Cardiac muscle cell (in vitro differentiated cells and primary cell): ENCODE measurements at regions not wholly inside any gene's neighbourhood (a gene's known extent, or its start where the extent isn't known, plus 50 kb on each side); places are given as distances from the start of the nearest gene placed in this dataset.

Experiments used
- DNase-seq, 2 donors: peaks; one replicate each; pipeline versions ENCODE4 v3.0.0 to v3.0.0-alpha.2; 2010 to 2017; ENCODE audit warnings: low read depth in 1 of 2, low spot score in 1 of 2
- H3K27ac ChIP-seq: fragments of 200-600 bp; sonication (generic); 2 replicates; pipeline ENCODE4 v1.5.1; 2016
- H3K27me3 ChIP-seq: fragments of 200-600 bp; sonication (generic); 2 replicates; pipeline ENCODE4 v1.6.0; 2016; ENCODE audit warnings: control low read depth
- H3K36me3 ChIP-seq: fragments of 200-600 bp; sonication (generic); 2 replicates; pipeline ENCODE4 v1.5.1; 2016; ENCODE audit warnings: control low read depth
- H3K4me1 ChIP-seq: fragments of 200-600 bp; sonication (generic); 2 replicates; pipeline ENCODE4 v1.8.1; 2017; ENCODE audit warnings: low read depth, mild to moderate bottlenecking, mixed run types
- H3K4me3 ChIP-seq: fragments of 200-600 bp; sonication (generic); 2 replicates; pipeline ENCODE4 v1.5.1; 2016; ENCODE audit warnings: mild to moderate bottlenecking
- H3K9me3 ChIP-seq: fragments of 200-600 bp; sonication (generic); 2 replicates; pipeline ENCODE4 v1.5.1; 2017; ENCODE audit warnings: low read depth, mild to moderate bottlenecking, control low read depth
- CTCF ChIP-seq: IDR thresholded peaks from 2 replicates; pipeline ENCODE4 v1.5.1; 2012; ENCODE audit warnings: low read depth, mild to moderate bottlenecking, low read length

GRCh38 chr16:65531475-65531874 lies 409.6 kb upstream of the CDH11 start:
- Histone ChIP-seq H3K9me3 (no peaks in the 10 kb centered on the region), H3K27ac (no peak overlapping the region), H3K27me3 (no peaks in the 10 kb centered on the region), H3K36me3 (no peaks in the 10 kb centered on the region), H3K4me1 (no peaks in the 10 kb centered on the region), H3K4me3 (no peak overlapping the region)
- DNase-seq: no peak
- no peak for TF ChIP-seq CTCF

- no peak overlapping the region for H3K27ac ChIP-seq
- peak; percentile 19 for TF ChIP-seq CTCF
- H3K9me3 ChIP-seq: no peaks in the 10 kb centered on the region
- H3K4me1 ChIP-seq: peaks cover 11% of the 10 kb centered on the region
- no peaks in the 10 kb centered on the region for H3K27me3 ChIP-seq
- DNase-seq: no peak
- no peaks in the 10 kb centered on the region for H3K36me3 ChIP-seq
- no peak overlapping the region for H3K4me3 ChIP-seq
Measured at GRCh38 chr16:65525707-65526106, 403.8 kb upstream of the CDH11 start.

GRCh38 chr16:65524997-65525396 lies 403.1 kb upstream of the CDH11 start:
- H3K27ac ChIP-seq: no peak overlapping the region
- peak in 1 of 2 donors; percentile 88 for DNase-seq
- no peak overlapping the region for H3K4me3 ChIP-seq
- TF ChIP-seq CTCF: no peak
- no peaks in the 10 kb centered on the region for H3K9me3 ChIP-seq
- H3K4me1 ChIP-seq: peaks cover 17% of the 10 kb centered on the region
- H3K27me3 ChIP-seq: no peaks in the 10 kb centered on the region
- no peaks in the 10 kb centered on the region for H3K36me3 ChIP-seq

DNA sequence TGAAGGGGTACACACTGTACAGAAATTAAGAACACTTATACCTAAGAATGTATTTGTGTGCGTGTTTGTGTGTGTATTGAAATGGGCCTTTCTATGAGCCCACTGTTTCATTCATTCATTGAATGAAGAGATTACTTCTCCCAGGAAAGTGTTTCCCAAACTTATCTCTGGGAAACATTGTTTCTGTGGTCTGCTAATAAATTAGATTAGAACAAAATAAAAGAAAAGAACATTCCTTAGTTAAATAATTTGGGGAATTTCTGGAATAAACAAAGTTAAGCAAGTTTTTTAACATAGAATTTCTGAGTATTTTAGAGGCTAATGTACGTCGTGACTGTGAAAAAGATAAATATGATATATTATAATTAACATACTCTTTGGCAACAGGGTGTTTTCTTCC lies 402.4 kb upstream of the CDH11 start:
- no peak overlapping the region for H3K27ac ChIP-seq
- H3K4me1 ChIP-seq: peaks cover 17% of the 10 kb centered on the region
- H3K36me3 ChIP-seq: no peaks in the 10 kb centered on the region
- H3K4me3 ChIP-seq: no peak overlapping the region
- DNase-seq: no peak
- no peaks in the 10 kb centered on the region for H3K27me3 ChIP-seq
- H3K9me3 ChIP-seq: no peaks in the 10 kb centered on the region
- TF ChIP-seq CTCF: no peak

GRCh38 chr16:65523283-65523944 lies 401.6 kb upstream of the CDH11 start:
- Histone ChIP-seq H3K9me3 (no peaks in the 10 kb centered on the region), H3K36me3 (no peaks in the 10 kb centered on the region), H3K27me3 (no peaks in the 10 kb centered on the region), H3K27ac (no peak overlapping the region), H3K4me3 (no peak overlapping the region), H3K4me1 (peaks cover 17% of the 10 kb centered on the region)
- TF ChIP-seq CTCF: no peak
- no peak for DNase-seq

DNA sequence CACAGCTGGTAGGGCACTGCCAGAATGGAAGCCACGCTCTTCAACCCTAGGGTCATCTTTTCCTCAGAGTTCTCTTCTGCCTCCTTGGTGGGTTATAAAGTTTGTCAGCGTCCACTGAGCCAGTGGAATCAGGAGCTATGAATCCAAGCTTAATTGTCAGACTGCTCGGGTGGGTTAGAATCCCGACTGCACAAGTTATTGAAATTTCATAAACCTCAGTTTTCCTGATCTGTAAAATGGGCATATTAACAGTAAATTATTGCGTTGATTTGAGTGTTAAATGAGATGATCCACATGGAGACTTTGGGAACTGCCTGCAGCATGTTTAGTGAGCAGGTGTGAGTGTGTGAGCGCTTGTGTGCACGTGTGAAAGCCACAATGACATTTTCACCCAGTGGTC lies 400.5 kb upstream of the CDH11 start:
- Histone ChIP-seq H3K27me3 (no peaks in the 10 kb centered on the region), H3K9me3 (no peaks in the 10 kb centered on the region), H3K4me3 (no peak overlapping the region), H3K27ac (no peak overlapping the region), H3K36me3 (no peaks in the 10 kb centered on the region), H3K4me1 (peaks cover 17% of the 10 kb centered on the region)
- DNase-seq: no peak
- TF ChIP-seq CTCF: no peak
